A549 (cell line): ENCODE measurements at regions not wholly inside any gene's neighbourhood (a gene's known extent, or its start where the extent isn't known, plus 50 kb on each side); places are given as distances from the start of the nearest gene placed in this dataset.

Experiments used
- BHLHE40 ChIP-seq: IDR thresholded peaks from 2 replicates; pipeline ENCODE4 v1.6.1; 2012; ENCODE audit warnings: low read depth, low read length, inconsistent platforms
- CHD2 ChIP-seq: fragments of 150-350 bp; IDR thresholded peaks from 2 replicates; pipeline ENCODE4 v1.6.1; 2014; ENCODE audit warnings: low read length; ENCODE audit not compliant: partially characterized antibody
- CTCF ChIP-seq: fragments of >200 bp; sonication (Bioruptor Twin); formaldehyde crosslinking; IDR thresholded peaks from 3 replicates; pipeline ENCODE4 v1.5.1; 2016
- HDAC2 ChIP-seq: fragments of 200-600 bp; sonication (generic); IDR thresholded peaks from 2 replicates; pipeline ENCODE4 v1.6.1; 2016
- JUNB ChIP-seq: fragments of >200 bp; sonication (Bioruptor Twin); formaldehyde crosslinking; IDR thresholded peaks from 2 replicates; pipeline ENCODE4 v1.6.1; 2016
- MAZ ChIP-seq: fragments of 150-350 bp; IDR thresholded peaks from 2 replicates; pipeline ENCODE4 v1.6.1; 2014; ENCODE audit warnings: antibody characterized with exemption, low read depth, low read length, borderline replicate concordance
- NR3C1 ChIP-seq: fragments of >200 bp; sonication (Bioruptor Twin); formaldehyde crosslinking; IDR thresholded peaks from 3 replicates; pipeline ENCODE4 v1.6.1; 2017
- POLR2A ChIP-seq: IDR thresholded peaks from 2 replicates; pipeline ENCODE4 v1.6.1; 2012; ENCODE audit warnings: mild to moderate bottlenecking, low read length
- ZFP36 ChIP-seq: fragments of 450-650 bp; IDR thresholded peaks from 2 replicates; pipeline ENCODE4 v1.6.1; 2014; ENCODE audit warnings: borderline replicate concordance; ENCODE audit not compliant: partially characterized antibody
- ZSCAN20 ChIP-seq: fragments of 250-450 bp; sonication (Bioruptor Pico); IDR thresholded peaks from 2 replicates; pipeline ENCODE4 v1.8.0; 2022; ENCODE audit warnings: mild to moderate bottlenecking, moderate library complexity

DNA sequence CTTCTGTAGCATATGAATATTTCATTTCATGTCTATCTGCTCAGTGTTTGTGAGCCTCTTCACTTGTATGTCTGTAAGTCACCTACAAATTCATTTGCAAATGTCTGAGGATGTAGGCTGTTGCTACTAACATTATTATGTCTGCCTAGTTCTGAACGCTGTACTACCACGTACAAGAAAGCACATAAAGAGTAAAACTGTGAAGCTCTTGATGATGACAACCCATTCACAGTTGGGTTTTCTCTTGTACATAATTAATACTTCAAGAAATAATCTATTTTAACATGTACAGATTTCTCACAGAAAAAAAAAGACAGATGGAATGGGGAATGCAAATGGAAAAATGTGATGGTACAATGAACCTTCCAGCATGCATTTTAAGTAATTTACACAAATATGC, 64.3 kb upstream of the CPNE8 start:
- TF ChIP-seq MAZ (no peak), NR3C1 (no peak), HDAC2 (no peak), CTCF (no peak), POLR2A (no peak), JUNB (no peak), ZSCAN20 (CRISPR knock-in tag) (no peak), BHLHE40 (no peak), CHD2 (no peak), ZFP36 (no peak)
